SK-N-SH treated with all-trans-retinoic acid at 6 μM for 48 hours (cell line): ENCODE measurements at regions not wholly inside any gene's neighbourhood (a gene's known extent, or its start where the extent isn't known, plus 50 kb on each side); places are given as distances from the start of the nearest gene placed in this dataset.

Source experiments
- ATAC-seq: fragments of 200-7000 bp; cut with Tn5 transposase; 3 replicates; pipeline ENCODE4 v1.9.1; 2020; ENCODE audit warnings: mild to moderate bottlenecking, moderate library complexity
- ARNTL ChIP-seq: fragments of 450-650 bp; formaldehyde crosslinking; IDR thresholded peaks from 2 replicates; pipeline ENCODE4 v1.5.0; 2020; ENCODE audit warnings: low read depth, mild to moderate bottlenecking, moderate library complexity, borderline replicate concordance
- BACH2 ChIP-seq: fragments of 250-450 bp; sonication (Bioruptor Pico); IDR thresholded peaks from 2 replicates; pipeline ENCODE4 v1.9.0; 2021; ENCODE audit warnings: mild to moderate bottlenecking, borderline replicate concordance
- CREB5 ChIP-seq: fragments of 250-450 bp; sonication (Bioruptor Pico); IDR thresholded peaks from 2 replicates; pipeline ENCODE4 v1.5.1; 2020; ENCODE audit warnings: low read depth, mild to moderate bottlenecking, moderate library complexity
- CSDC2 ChIP-seq: fragments of 250-450 bp; sonication (Bioruptor Pico); IDR thresholded peaks from 2 replicates; pipeline ENCODE4 v1.5.0; 2020; ENCODE audit warnings: mild to moderate bottlenecking, moderate library complexity
- CSRNP3 ChIP-seq: fragments of 250-450 bp; sonication (Bioruptor Pico); IDR thresholded peaks from 2 replicates; pipeline ENCODE4 v1.5.1; 2021; ENCODE audit warnings: mild to moderate bottlenecking, moderate library complexity
- ESRRG ChIP-seq: fragments of 250-450 bp; sonication (Bioruptor Pico); IDR thresholded peaks from 2 replicates; pipeline ENCODE4 v1.6.1; 2021; ENCODE audit warnings: mild to moderate bottlenecking
- ISL1 ChIP-seq: fragments of 250-450 bp; sonication (Bioruptor Pico); IDR thresholded peaks from 2 replicates; pipeline ENCODE4 v2.1.2; 2022; ENCODE audit warnings: mild to moderate bottlenecking, moderate library complexity
- OSR1 ChIP-seq: fragments of 250-450 bp; sonication (Bioruptor Pico); IDR thresholded peaks from 2 replicates; pipeline ENCODE4 v1.8.0; 2022; ENCODE audit warnings: moderate library complexity, mild to moderate bottlenecking, inconsistent platforms
- POU6F1 ChIP-seq: fragments of 250-450 bp; sonication (Bioruptor Pico); IDR thresholded peaks from 2 replicates; pipeline ENCODE4 v1.8.0; 2021; ENCODE audit warnings: low read depth, mild to moderate bottlenecking, moderate library complexity, borderline replicate concordance
- PPARA ChIP-seq: fragments of 250-450 bp; sonication (Bioruptor Pico); IDR thresholded peaks from 2 replicates; pipeline ENCODE4 v1.5.0; 2020; ENCODE audit warnings: mild to moderate bottlenecking, borderline replicate concordance
- RARB ChIP-seq: fragments of 250-450 bp; sonication (Bioruptor Pico); IDR thresholded peaks from 2 replicates; pipeline ENCODE4 v1.8.0; 2021; ENCODE audit warnings: mild to moderate bottlenecking, moderate library complexity
- SNAI2 ChIP-seq: fragments of 250-450 bp; sonication (Bioruptor Pico); IDR thresholded peaks from 2 replicates; pipeline ENCODE4 v1.5.0; 2020; ENCODE audit warnings: mild to moderate bottlenecking, moderate library complexity
- TCF4 ChIP-seq: fragments of 250-450 bp; sonication (Bioruptor Pico); IDR thresholded peaks from 2 replicates; pipeline ENCODE4 v1.8.0; 2021; ENCODE audit warnings: mild to moderate bottlenecking, moderate library complexity, borderline replicate concordance
- TOX ChIP-seq: fragments of 250-450 bp; sonication (Bioruptor Pico); IDR thresholded peaks from 2 replicates; pipeline ENCODE4 v1.8.0; 2021; ENCODE audit warnings: mild to moderate bottlenecking, moderate library complexity, borderline replicate concordance
- TSHZ2 ChIP-seq: fragments of 250-450 bp; sonication (Bioruptor Pico); IDR thresholded peaks from 2 replicates; pipeline ENCODE4 v1.5.0; 2020; ENCODE audit warnings: mild to moderate bottlenecking, moderate library complexity
- ZC3H10 ChIP-seq: fragments of 250-450 bp; sonication (Bioruptor Pico); IDR thresholded peaks from 2 replicates; pipeline ENCODE4 v1.5.1; 2021; ENCODE audit warnings: mild to moderate bottlenecking, moderate library complexity
- ZFP30 ChIP-seq: fragments of 450-650 bp; formaldehyde crosslinking; IDR thresholded peaks from 2 replicates; pipeline ENCODE4 v1.5.0; 2022; ENCODE audit warnings: mild to moderate bottlenecking, moderate library complexity
- ZNF565 ChIP-seq: fragments of 450-650 bp; formaldehyde crosslinking; conservative IDR thresholded peaks from 2 replicates; pipeline ENCODE4 v1.5.0; 2020; ENCODE audit warnings: low read depth, mild to moderate bottlenecking, moderate library complexity
- ZNF70 ChIP-seq: fragments of 450-650 bp; formaldehyde crosslinking; IDR thresholded peaks from 2 replicates; pipeline ENCODE4 v1.5.0; 2020; ENCODE audit warnings: mild to moderate bottlenecking, moderate library complexity
- ZNF8 ChIP-seq: fragments of 450-650 bp; formaldehyde crosslinking; IDR thresholded peaks from 2 replicates; pipeline ENCODE4 v1.5.0; 2020; ENCODE audit warnings: mild to moderate bottlenecking, moderate library complexity
- TF ChIP-seq, protein P1 (sequence below): fragments of 250-450 bp; sonication (Bioruptor Pico); IDR thresholded peaks from 2 replicates; pipeline ENCODE4 v1.8.0; 2020; ENCODE audit warnings: mild to moderate bottlenecking, moderate library complexity, borderline replicate concordance

- TF ChIP-seq CREB5 (no peak), ISL1 (no peak), PPARA (CRISPR knock-in tag) (no peak), RARB (CRISPR knock-in tag) (no peak), ARNTL (CRISPR knock-in tag) (no peak), TOX (no peak), POU6F1 (CRISPR knock-in tag) (no peak), CSRNP3 (no peak), TSHZ2 (CRISPR knock-in tag) (no peak), CSDC2 (CRISPR knock-in tag) (no peak), OSR1 (CRISPR knock-in tag) (no peak), ZC3H10 (no peak), BACH2 (no peak)
- TF ChIP-seq, protein P1, sequence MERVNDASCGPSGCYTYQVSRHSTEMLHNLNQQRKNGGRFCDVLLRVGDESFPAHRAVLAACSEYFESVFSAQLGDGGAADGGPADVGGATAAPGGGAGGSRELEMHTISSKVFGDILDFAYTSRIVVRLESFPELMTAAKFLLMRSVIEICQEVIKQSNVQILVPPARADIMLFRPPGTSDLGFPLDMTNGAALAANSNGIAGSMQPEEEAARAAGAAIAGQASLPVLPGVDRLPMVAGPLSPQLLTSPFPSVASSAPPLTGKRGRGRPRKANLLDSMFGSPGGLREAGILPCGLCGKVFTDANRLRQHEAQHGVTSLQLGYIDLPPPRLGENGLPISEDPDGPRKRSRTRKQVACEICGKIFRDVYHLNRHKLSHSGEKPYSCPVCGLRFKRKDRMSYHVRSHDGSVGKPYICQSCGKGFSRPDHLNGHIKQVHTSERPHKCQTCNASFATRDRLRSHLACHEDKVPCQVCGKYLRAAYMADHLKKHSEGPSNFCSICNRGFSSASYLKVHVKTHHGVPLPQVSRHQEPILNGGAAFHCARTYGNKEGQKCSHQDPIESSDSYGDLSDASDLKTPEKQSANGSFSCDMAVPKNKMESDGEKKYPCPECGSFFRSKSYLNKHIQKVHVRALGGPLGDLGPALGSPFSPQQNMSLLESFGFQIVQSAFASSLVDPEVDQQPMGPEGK (CRISPR knock-in tag) = no peak
- no peak for ATAC-seq
Observed at GRCh38 chr7:98697485-98698240, 80.6 kb downstream of the NPTX2 start.

DNA sequence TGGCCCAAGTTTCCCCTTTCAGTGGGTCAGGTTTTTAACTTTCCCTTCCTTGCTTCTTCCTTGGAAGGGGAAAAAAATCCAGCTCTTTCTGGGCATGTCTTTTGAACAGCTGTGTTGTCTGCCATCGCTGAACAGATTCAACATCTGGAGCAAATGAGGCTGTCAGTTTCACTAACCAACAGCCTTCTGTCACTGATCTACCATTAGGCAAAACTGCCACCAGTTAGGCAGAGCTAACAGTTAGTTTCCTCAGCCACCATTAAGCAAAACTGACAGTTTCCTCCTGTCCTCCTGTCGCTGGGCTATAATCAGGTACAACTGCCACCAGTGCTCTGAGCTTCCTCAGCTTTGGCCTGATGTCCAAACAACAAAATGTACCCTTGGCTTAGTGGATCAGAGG, 81.9 kb downstream of the NPTX2 start:
- TF ChIP-seq OSR1 (CRISPR knock-in tag) = no peak
- TF ChIP-seq ZNF8 (CRISPR knock-in tag) = no peak
- TF ChIP-seq, protein P1 (CRISPR knock-in tag) = no peak
- no peak for TF ChIP-seq ZC3H10
- TF ChIP-seq ARNTL (CRISPR knock-in tag) = no peak
- no peak for TF ChIP-seq CSRNP3
- no peak for TF ChIP-seq ISL1
- TF ChIP-seq BACH2 = no peak
- TF ChIP-seq ZNF70 (CRISPR knock-in tag) = no peak
- no peak for TF ChIP-seq ZFP30 (CRISPR knock-in tag)
- TF ChIP-seq RARB (CRISPR knock-in tag) = no peak
- no peak for TF ChIP-seq ZNF565 (CRISPR knock-in tag)
- no peak for TF ChIP-seq TOX
- no peak for TF ChIP-seq PPARA (CRISPR knock-in tag)
- no peak for TF ChIP-seq SNAI2 (CRISPR knock-in tag)
- no peak for TF ChIP-seq ESRRG (CRISPR knock-in tag)
- TF ChIP-seq TCF4 = no peak
- no peak for ATAC-seq
